OCI-LY3 (cell line): ENCODE measurements at regions not wholly inside any gene's neighbourhood (a gene's known extent, or its start where the extent isn't known, plus 50 kb on each side); places are given as distances from the start of the nearest gene placed in this dataset.

Source experiments
- EZH2phosphoT487 ChIP-seq: fragments of 200-600 bp; shearing (Covaris generic); IDR thresholded peaks from 2 replicates; pipeline ENCODE4 v1.6.1; 2018; ENCODE audit warnings: antibody characterized with exemption, mixed run types, low read depth
- TF ChIP-seq, protein P1 (sequence below): fragments of 200-600, 300-600 bp; sonication (generic); IDR thresholded peaks from 2 replicates; pipeline ENCODE4 v1.5.1; 2014; ENCODE audit warnings: antibody characterized with exemption, low read length, low read depth

DNA sequence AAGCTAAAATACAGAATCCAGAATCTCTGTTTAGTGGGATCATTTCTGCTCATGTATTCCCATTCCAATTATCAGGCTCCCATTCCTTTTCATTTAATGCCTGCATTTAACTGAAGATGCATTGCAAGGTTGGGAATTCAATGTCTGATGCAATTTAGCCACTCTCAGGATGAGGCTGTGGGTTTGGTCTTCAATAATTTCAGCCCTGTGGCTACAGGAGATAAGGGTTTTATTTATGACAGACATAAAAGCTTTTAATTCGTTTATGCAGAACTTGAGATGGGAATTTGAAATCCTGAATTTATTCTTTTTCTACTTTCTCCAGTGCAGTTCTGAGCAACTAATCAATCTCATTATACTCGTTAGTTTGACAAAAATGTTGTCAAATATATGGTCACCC, 1225.9 kb downstream of the PCDH18 start:
- TF ChIP-seq, protein P1, sequence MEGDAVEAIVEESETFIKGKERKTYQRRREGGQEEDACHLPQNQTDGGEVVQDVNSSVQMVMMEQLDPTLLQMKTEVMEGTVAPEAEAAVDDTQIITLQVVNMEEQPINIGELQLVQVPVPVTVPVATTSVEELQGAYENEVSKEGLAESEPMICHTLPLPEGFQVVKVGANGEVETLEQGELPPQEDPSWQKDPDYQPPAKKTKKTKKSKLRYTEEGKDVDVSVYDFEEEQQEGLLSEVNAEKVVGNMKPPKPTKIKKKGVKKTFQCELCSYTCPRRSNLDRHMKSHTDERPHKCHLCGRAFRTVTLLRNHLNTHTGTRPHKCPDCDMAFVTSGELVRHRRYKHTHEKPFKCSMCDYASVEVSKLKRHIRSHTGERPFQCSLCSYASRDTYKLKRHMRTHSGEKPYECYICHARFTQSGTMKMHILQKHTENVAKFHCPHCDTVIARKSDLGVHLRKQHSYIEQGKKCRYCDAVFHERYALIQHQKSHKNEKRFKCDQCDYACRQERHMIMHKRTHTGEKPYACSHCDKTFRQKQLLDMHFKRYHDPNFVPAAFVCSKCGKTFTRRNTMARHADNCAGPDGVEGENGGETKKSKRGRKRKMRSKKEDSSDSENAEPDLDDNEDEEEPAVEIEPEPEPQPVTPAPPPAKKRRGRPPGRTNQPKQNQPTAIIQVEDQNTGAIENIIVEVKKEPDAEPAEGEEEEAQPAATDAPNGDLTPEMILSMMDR, result no peak
- no peak for TF ChIP-seq EZH2phosphoT487
